ENCODE measurements at regions not wholly inside any gene's neighbourhood (a gene's known extent, or its start where the extent isn't known, plus 50 kb on each side); places are given as distances from the start of the nearest gene placed in this dataset.

DNA sequence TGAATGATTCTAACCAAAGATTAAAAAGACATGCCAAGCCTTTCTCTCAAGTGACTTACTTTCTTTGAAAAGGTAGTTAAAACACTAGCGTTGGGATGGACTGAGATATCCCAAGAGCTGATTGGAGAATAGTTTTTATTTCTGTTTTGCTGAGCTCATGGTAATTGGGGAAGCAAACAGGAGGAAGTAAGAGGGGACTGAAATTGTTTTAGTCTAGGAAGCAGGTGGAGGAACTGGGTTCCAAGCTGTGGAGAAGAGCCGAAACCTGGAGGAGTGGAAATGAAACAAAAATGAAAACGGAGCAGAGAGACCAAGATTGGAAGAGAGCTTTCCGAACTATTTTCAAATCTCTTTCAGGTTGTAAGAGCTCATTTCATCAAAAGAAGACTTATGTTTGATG, 59.9 kb upstream of the TENT5A start:
- TF ChIP-seq, protein P1, sequence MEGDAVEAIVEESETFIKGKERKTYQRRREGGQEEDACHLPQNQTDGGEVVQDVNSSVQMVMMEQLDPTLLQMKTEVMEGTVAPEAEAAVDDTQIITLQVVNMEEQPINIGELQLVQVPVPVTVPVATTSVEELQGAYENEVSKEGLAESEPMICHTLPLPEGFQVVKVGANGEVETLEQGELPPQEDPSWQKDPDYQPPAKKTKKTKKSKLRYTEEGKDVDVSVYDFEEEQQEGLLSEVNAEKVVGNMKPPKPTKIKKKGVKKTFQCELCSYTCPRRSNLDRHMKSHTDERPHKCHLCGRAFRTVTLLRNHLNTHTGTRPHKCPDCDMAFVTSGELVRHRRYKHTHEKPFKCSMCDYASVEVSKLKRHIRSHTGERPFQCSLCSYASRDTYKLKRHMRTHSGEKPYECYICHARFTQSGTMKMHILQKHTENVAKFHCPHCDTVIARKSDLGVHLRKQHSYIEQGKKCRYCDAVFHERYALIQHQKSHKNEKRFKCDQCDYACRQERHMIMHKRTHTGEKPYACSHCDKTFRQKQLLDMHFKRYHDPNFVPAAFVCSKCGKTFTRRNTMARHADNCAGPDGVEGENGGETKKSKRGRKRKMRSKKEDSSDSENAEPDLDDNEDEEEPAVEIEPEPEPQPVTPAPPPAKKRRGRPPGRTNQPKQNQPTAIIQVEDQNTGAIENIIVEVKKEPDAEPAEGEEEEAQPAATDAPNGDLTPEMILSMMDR (IDR thresholded peaks at IDR 0.05; ENCODE audit: borderline replicate concordance, extremely low read depth, low read length, poor library complexity, severe bottlenecking) = no peak
- TF ChIP-seq EZH2 (IDR thresholded peaks at IDR 0.05; ENCODE audit: borderline replicate concordance, low read depth, low read length, severe bottlenecking) = no peak

All from DND-41 (cell line).